Upper lobe of left lung (tissue), 4 donors: ENCODE measurements at regions not wholly inside any gene's neighbourhood (a gene's known extent, or its start where the extent isn't known, plus 50 kb on each side); places are given as distances from the start of the nearest gene placed in this dataset.

Experiments
- POLR2A ChIP-seq, 4 donors: fragments of 450-650 bp; IDR thresholded peaks; one replicate each; pipeline ENCODE4 v1.5.1; 2016 to 2017; ENCODE audit warnings: antibody characterized with exemption in 4 of 4, mild to moderate bottlenecking in 2 of 4
- TF ChIP-seq, protein P1 (sequence below), 6 experiments: fragments of 450-650 bp in 4 of 6; fragments of 200-600 bp in 2 of 6; sonication (generic) in 2 of 6; IDR thresholded peaks; one replicate each; pipeline ENCODE4 v1.5.1; 2016 to 2019; ENCODE audit warnings: antibody characterized with exemption in 6 of 6

DNA sequence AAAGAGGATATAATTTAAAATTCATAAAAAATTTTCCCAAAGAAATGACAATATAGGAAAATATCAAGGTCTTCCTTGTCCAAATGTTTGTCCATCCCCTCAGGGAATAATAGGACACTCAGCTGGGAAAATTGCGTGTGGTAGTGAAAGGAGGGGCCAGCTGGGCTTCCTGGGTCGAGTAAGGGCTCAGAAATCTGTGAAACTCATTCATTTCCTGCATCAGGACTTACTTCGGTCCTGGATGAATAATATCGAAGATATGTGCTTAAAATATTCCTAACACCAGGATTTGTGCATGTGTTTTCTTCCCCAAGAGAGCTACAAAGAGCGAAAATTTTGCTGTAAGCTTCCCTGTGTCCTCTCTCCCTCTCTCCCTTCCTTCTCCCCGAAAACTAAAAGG lies 118.2 kb upstream of the GJE1 start:
- TF ChIP-seq, protein P1, sequence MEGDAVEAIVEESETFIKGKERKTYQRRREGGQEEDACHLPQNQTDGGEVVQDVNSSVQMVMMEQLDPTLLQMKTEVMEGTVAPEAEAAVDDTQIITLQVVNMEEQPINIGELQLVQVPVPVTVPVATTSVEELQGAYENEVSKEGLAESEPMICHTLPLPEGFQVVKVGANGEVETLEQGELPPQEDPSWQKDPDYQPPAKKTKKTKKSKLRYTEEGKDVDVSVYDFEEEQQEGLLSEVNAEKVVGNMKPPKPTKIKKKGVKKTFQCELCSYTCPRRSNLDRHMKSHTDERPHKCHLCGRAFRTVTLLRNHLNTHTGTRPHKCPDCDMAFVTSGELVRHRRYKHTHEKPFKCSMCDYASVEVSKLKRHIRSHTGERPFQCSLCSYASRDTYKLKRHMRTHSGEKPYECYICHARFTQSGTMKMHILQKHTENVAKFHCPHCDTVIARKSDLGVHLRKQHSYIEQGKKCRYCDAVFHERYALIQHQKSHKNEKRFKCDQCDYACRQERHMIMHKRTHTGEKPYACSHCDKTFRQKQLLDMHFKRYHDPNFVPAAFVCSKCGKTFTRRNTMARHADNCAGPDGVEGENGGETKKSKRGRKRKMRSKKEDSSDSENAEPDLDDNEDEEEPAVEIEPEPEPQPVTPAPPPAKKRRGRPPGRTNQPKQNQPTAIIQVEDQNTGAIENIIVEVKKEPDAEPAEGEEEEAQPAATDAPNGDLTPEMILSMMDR (IDR thresholded peaks at IDR 0.05): no peak
- TF ChIP-seq POLR2A (IDR thresholded peaks at IDR 0.05): no peak
